H1 (cell line): ENCODE measurements at regions not wholly inside any gene's neighbourhood (a gene's known extent, or its start where the extent isn't known, plus 50 kb on each side); places are given as distances from the start of the nearest gene placed in this dataset.

Experiments used
- E2F6 ChIP-seq: IDR thresholded peaks from 2 replicates; pipeline ENCODE4 v1.6.1; 2012; ENCODE audit warnings: inconsistent platforms
- GABPA ChIP-seq: IDR thresholded peaks from 2 replicates; pipeline ENCODE4 v1.6.1; 2011; ENCODE audit warnings: mild to moderate bottlenecking, low read length, moderate library complexity, borderline replicate concordance; ENCODE audit not compliant: insufficient read depth
- MAFK ChIP-seq: IDR thresholded peaks from 2 replicates; pipeline ENCODE4 v1.6.1; 2012; ENCODE audit warnings: low read depth, mild to moderate bottlenecking, improper control_type of control experiment, low read length
- POLR2A ChIP-seq, 2 experiments: IDR thresholded peaks; 1 replicate in 1 of 2; 2 replicates in 1 of 2; pipeline ENCODE4 v1.6.1; 2011; ENCODE audit warnings: low read depth in 2 of 2, low read length in 2 of 2, mild to moderate bottlenecking in 2 of 2; ENCODE audit errors: control extremely low read depth in 1 of 2
- POLR2AphosphoS5 ChIP-seq: IDR thresholded peaks from 2 replicates; pipeline ENCODE4 v1.6.1; 2011; ENCODE audit warnings: low read depth, low read length
- RAD21 ChIP-seq, 2 experiments: IDR thresholded peaks in 1 of 2; conservative IDR thresholded peaks in 1 of 2; 2 replicates each; pipeline ENCODE4 v1.6.1; 2011; ENCODE audit warnings: low read depth in 2 of 2, low read length in 2 of 2, improper control_type of control experiment in 1 of 2, inconsistent platforms in 1 of 2, mild to moderate bottlenecking in 1 of 2, moderate library complexity in 1 of 2

GRCh38 chr3:145197821-145198220 lies 963.2 kb downstream of the PLOD2 start:
- no peak for TF ChIP-seq E2F6
- TF ChIP-seq POLR2A (IDR thresholded peaks at IDR 0.05; ENCODE audit: control extremely low read depth in 1 of 2, low read depth in 2 of 2, low read length in 2 of 2): no peak
- no peak for TF ChIP-seq GABPA
- no peak for TF ChIP-seq POLR2AphosphoS5
- no peak for TF ChIP-seq MAFK
- TF ChIP-seq RAD21 (IDR thresholded peaks at IDR 0.05 in 1 of 2, conservative IDR thresholded peaks at IDR 0.05 in 1 of 2; ENCODE audit: low read depth in 2 of 2, low read length in 2 of 2): no peak
